ENCODE measurements at regions not wholly inside any gene's neighbourhood (a gene's known extent, or its start where the extent isn't known, plus 50 kb on each side); places are given as distances from the start of the nearest gene placed in this dataset.

GRCh38 chr4:54505996-54506395 lies 151.8 kb upstream of the KIT start:
- no peak for ATAC-seq
- TF ChIP-seq PATZ1 (CRISPR knock-in tag; IDR thresholded peaks at IDR 0.05; ENCODE audit: borderline replicate concordance): no peak
- no peak for TF ChIP-seq TCF4 (CRISPR knock-in tag; IDR thresholded peaks at IDR 0.05; ENCODE audit: borderline replicate concordance)
- TF ChIP-seq ZFP3 (CRISPR knock-in tag; IDR thresholded peaks at IDR 0.05): no peak
- TF ChIP-seq BACH2 (CRISPR knock-in tag; IDR thresholded peaks at IDR 0.05; ENCODE audit: borderline replicate concordance): no peak
- no peak for TF ChIP-seq POU6F1 (CRISPR knock-in tag; IDR thresholded peaks at IDR 0.05; ENCODE audit: borderline replicate concordance, low read depth)
- no peak for TF ChIP-seq ZNF70 (CRISPR knock-in tag; IDR thresholded peaks at IDR 0.05)
- no peak for TF ChIP-seq ARNTL (CRISPR knock-in tag; IDR thresholded peaks at IDR 0.05; ENCODE audit: borderline replicate concordance, low read depth)
- TF ChIP-seq CREB5 (CRISPR knock-in tag; IDR thresholded peaks at IDR 0.05; ENCODE audit: low read depth): no peak
- no peak for TF ChIP-seq ISL1 (CRISPR knock-in tag; IDR thresholded peaks at IDR 0.05)
- TF ChIP-seq CSDC2 (CRISPR knock-in tag; IDR thresholded peaks at IDR 0.05): no peak
- TF ChIP-seq OSR1 (CRISPR knock-in tag; IDR thresholded peaks at IDR 0.05): no peak
- no peak for TF ChIP-seq SNAI2 (CRISPR knock-in tag; IDR thresholded peaks at IDR 0.05)
- no peak for TF ChIP-seq GLIS3 (CRISPR knock-in tag; IDR thresholded peaks at IDR 0.05)
- TF ChIP-seq RARB (CRISPR knock-in tag; IDR thresholded peaks at IDR 0.05): no peak
- TF ChIP-seq PPARA (CRISPR knock-in tag; IDR thresholded peaks at IDR 0.05; ENCODE audit: borderline replicate concordance): no peak
- no peak for TF ChIP-seq TOX (CRISPR knock-in tag; IDR thresholded peaks at IDR 0.05; ENCODE audit: borderline replicate concordance)
- TF ChIP-seq TSHZ2 (CRISPR knock-in tag; IDR thresholded peaks at IDR 0.05): no peak
- no peak for TF ChIP-seq ZNF8 (CRISPR knock-in tag; IDR thresholded peaks at IDR 0.05)
- TF ChIP-seq ZFP30 (CRISPR knock-in tag; IDR thresholded peaks at IDR 0.05): no peak
- no peak for TF ChIP-seq CSRNP3 (CRISPR knock-in tag; IDR thresholded peaks at IDR 0.05)

GRCh38 chr4:54509057-54509456 lies 148.7 kb upstream of the KIT start:
- TF ChIP-seq TSHZ2 (CRISPR knock-in tag; IDR thresholded peaks at IDR 0.05): no peak
- TF ChIP-seq TOX (CRISPR knock-in tag; IDR thresholded peaks at IDR 0.05; ENCODE audit: borderline replicate concordance): no peak
- TF ChIP-seq SNAI2 (CRISPR knock-in tag; IDR thresholded peaks at IDR 0.05): no peak
- TF ChIP-seq ZC3H10 (CRISPR knock-in tag; IDR thresholded peaks at IDR 0.05): no peak
- ATAC-seq: no peak

All from SK-N-SH treated with all-trans-retinoic acid at 6 μM for 48 hours (cell line).